ENCODE measurements at regions not wholly inside any gene's neighbourhood (a gene's known extent, or its start where the extent isn't known, plus 50 kb on each side); places are given as distances from the start of the nearest gene placed in this dataset.

DNA sequence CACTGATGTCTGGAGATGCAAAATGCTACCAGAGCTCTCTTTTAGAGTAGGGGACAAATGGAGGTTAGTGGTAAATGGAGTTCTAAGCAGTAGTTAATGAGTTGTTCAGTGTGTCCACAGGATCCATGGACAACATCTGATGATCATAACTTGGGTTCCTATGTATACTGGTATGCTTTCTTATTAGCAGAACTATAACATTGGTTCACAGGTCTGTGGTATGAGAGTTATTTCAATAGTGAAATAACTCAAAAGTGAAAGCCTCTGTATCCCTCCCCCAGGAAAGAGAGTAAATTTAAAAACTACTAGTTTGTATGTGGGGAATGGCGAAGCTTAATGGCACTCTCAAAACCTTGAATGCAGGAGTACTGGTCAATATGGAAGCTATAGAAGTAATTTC is 363.5 kb upstream of the EMCN start:
- no TSS peak for BruUV-seq (replicated peaks)
- Histone ChIP-seq H3K36me3 (ENCODE audit: insufficient read depth, low read length) (no peaks in the 10 kb centered on the region), H3K4me1 (ENCODE audit: insufficient read depth, low read length, poor library complexity, severe bottlenecking) (no peaks in the 10 kb centered on the region), H3K9me2 (ENCODE audit: insufficient read depth, low read length) (no peaks in the 10 kb centered on the region), H3K27ac (ENCODE audit: low read depth, low read length, poor library complexity, severe bottlenecking) (no peak overlapping the region), H3K4me3 (ENCODE audit: low read depth, low read length, poor library complexity, severe bottlenecking) (no peak overlapping the region), H3K4me2 (ENCODE audit: low read length) (no peak overlapping the region), H2AFZ (ENCODE audit: low read length) (no peak overlapping the region), H3K9me3 (ENCODE audit: low read length) (no peaks in the 10 kb centered on the region), H3K79me2 (ENCODE audit: insufficient read depth, low read depth, low read length) (no peaks in the 10 kb centered on the region), H4K20me1 (ENCODE audit: insufficient read depth, low read length) (no peaks in the 10 kb centered on the region)
- DNase-seq (ENCODE audit: low spot score), result no peak
- POLR2A ChIA-PET, result no interaction called here
- CTCF ChIA-PET (ENCODE audit: unreplicated experiment), result no interaction called here
- intact Hi-C loops (cut with micrococcal nuclease; ENCODE audit: unreplicated experiment), result no loop called here
- TF ChIP-seq, protein P1, sequence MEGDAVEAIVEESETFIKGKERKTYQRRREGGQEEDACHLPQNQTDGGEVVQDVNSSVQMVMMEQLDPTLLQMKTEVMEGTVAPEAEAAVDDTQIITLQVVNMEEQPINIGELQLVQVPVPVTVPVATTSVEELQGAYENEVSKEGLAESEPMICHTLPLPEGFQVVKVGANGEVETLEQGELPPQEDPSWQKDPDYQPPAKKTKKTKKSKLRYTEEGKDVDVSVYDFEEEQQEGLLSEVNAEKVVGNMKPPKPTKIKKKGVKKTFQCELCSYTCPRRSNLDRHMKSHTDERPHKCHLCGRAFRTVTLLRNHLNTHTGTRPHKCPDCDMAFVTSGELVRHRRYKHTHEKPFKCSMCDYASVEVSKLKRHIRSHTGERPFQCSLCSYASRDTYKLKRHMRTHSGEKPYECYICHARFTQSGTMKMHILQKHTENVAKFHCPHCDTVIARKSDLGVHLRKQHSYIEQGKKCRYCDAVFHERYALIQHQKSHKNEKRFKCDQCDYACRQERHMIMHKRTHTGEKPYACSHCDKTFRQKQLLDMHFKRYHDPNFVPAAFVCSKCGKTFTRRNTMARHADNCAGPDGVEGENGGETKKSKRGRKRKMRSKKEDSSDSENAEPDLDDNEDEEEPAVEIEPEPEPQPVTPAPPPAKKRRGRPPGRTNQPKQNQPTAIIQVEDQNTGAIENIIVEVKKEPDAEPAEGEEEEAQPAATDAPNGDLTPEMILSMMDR (conservative IDR thresholded peaks at IDR 0.05; ENCODE audit: low read length), result no peak
- TF ChIP-seq EZH2phosphoT487 (IDR thresholded peaks at IDR 0.05; ENCODE audit: borderline replicate concordance, low read depth, low read length), result no peak

DNA sequence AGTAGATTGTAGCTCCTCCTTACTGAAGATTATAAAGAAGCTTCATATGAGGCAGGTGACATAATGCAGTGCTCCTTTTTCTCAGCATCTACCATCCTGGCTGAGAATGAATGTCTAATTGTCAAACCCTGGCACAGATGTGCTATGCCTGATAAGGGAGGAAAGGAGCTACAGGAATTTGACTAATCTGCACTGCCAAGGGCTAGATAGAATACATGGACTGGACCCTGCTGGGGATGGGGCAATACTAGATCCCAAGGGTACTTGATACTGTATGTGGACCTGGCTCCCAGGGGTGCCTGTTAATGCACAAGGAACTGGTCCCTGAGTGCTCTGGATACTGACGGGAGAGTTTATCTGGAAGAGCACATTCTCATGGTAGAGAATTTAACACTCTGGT is 362.2 kb upstream of the EMCN start:
- Histone ChIP-seq H3K9me3 (ENCODE audit: low read length) (no peaks in the 10 kb centered on the region), H2AFZ (ENCODE audit: low read length) (no peak overlapping the region), H3K9me2 (ENCODE audit: insufficient read depth, low read length) (no peaks in the 10 kb centered on the region), H3K4me3 (ENCODE audit: low read depth, low read length, poor library complexity, severe bottlenecking) (no peak overlapping the region), H4K20me1 (ENCODE audit: insufficient read depth, low read length) (no peaks in the 10 kb centered on the region), H3K27ac (ENCODE audit: low read depth, low read length, poor library complexity, severe bottlenecking) (no peak overlapping the region), H3K4me1 (ENCODE audit: insufficient read depth, low read length, poor library complexity, severe bottlenecking) (no peaks in the 10 kb centered on the region), H3K36me3 (ENCODE audit: insufficient read depth, low read length) (no peaks in the 10 kb centered on the region), H3K4me2 (ENCODE audit: low read length) (no peak overlapping the region), H3K79me2 (ENCODE audit: insufficient read depth, low read depth, low read length) (no peaks in the 10 kb centered on the region)
- ChIA-PET POLR2A (interaction anchor here (0.7 kb wide), 1 partner anchor 607 kb away, joined by 3 read pairs; no protein-coding TSS in a partner anchor), CTCF (ENCODE audit: unreplicated experiment) (no interaction called here)
- no peak for TF ChIP-seq EZH2phosphoT487 (IDR thresholded peaks at IDR 0.05; ENCODE audit: borderline replicate concordance, low read depth, low read length)
- TF ChIP-seq, protein P1 (conservative IDR thresholded peaks at IDR 0.05; ENCODE audit: low read length), result no peak
- DNase-seq (ENCODE audit: low spot score), result no peak
- BruUV-seq (replicated peaks), result no TSS peak
- intact Hi-C loops (cut with micrococcal nuclease; ENCODE audit: unreplicated experiment), result no loop called here

DNA sequence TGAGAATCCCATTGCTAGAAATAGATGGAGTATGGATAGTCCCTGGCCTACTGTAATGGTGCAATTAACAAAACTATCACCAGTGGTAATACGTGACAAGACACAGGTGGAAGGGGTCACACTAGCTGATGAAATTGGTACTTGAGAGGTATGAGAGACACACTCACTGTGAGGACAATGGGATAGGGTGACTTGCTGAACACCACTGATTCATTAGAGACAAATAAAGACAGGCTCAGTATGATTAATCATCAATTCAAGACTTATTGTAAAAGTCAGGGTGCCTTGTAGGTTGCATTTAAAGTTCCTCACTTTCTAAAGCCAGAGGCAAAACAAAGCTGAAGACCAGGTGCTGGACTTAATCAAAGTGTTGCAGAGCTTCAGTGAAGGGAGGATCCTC is 361.6 kb upstream of the EMCN start:
- Histone ChIP-seq H3K4me3 (ENCODE audit: low read depth, low read length, poor library complexity, severe bottlenecking) (no peak overlapping the region), H3K79me2 (ENCODE audit: insufficient read depth, low read depth, low read length) (no peaks in the 10 kb centered on the region), H2AFZ (ENCODE audit: low read length) (no peak overlapping the region), H3K36me3 (ENCODE audit: insufficient read depth, low read length) (no peaks in the 10 kb centered on the region), H3K9me3 (ENCODE audit: low read length) (no peaks in the 10 kb centered on the region), H3K4me2 (ENCODE audit: low read length) (no peak overlapping the region), H3K27ac (ENCODE audit: low read depth, low read length, poor library complexity, severe bottlenecking) (no peak overlapping the region), H3K9me2 (ENCODE audit: insufficient read depth, low read length) (no peaks in the 10 kb centered on the region), H3K4me1 (ENCODE audit: insufficient read depth, low read length, poor library complexity, severe bottlenecking) (no peaks in the 10 kb centered on the region), H4K20me1 (ENCODE audit: insufficient read depth, low read length) (no peaks in the 10 kb centered on the region)
- ChIA-PET POLR2A (no interaction called here), CTCF (ENCODE audit: unreplicated experiment) (no interaction called here)
- intact Hi-C loops (cut with micrococcal nuclease; ENCODE audit: unreplicated experiment), result no loop called here
- no peak for TF ChIP-seq EZH2phosphoT487 (IDR thresholded peaks at IDR 0.05; ENCODE audit: borderline replicate concordance, low read depth, low read length)
- TF ChIP-seq, protein P1 (conservative IDR thresholded peaks at IDR 0.05; ENCODE audit: low read length), result no peak
- no peak for DNase-seq (ENCODE audit: low spot score)
- no TSS peak for BruUV-seq (replicated peaks)

All from OCI-LY7 (cell line).